ENCODE measurements at regions not wholly inside any gene's neighbourhood (a gene's known extent, or its start where the extent isn't known, plus 50 kb on each side); places are given as distances from the start of the nearest gene placed in this dataset.

- H3K4me3 ChIP-seq (ENCODE audit: low read depth, low read length): no peak overlapping the region
- in situ Hi-C loops (cut with HindIII; ENCODE audit: low sequenced_read_pairs): no loop called here
- no peak for DNase-seq (ENCODE audit: low read depth)
Measured at GRCh38 chr13:111924678-111925075, 142.3 kb upstream of the SOX1 start.

GRCh38 chr13:111925146-111925875, 141.6 kb upstream of the SOX1 start:
- in situ Hi-C loops (cut with HindIII; ENCODE audit: low sequenced_read_pairs): no loop called here
- no peak for TF ChIP-seq CTCF (IDR thresholded peaks at IDR 0.05; ENCODE audit: low read depth, low read length, missing control alignments)
- DNase-seq (ENCODE audit: low read depth): no peak
- no peak overlapping the region for H3K4me3 ChIP-seq (ENCODE audit: low read depth, low read length)

More at GRCh38 chr13:111924678-111925075, 142.3 kb upstream of the SOX1 start:
- no peak for TF ChIP-seq CTCF (IDR thresholded peaks at IDR 0.05; ENCODE audit: low read depth, low read length, missing control alignments)

GRCh38 chr13:111926501-111927180, 140.3 kb upstream of the SOX1 start:
- in situ Hi-C loops (cut with HindIII; ENCODE audit: low sequenced_read_pairs): no loop called here

GRCh38 chr13:111927181-111927540, 139.8 kb upstream of the SOX1 start:
- in situ Hi-C loops (cut with HindIII; ENCODE audit: low sequenced_read_pairs): no loop called here
- no peak for TF ChIP-seq CTCF (IDR thresholded peaks at IDR 0.05; ENCODE audit: low read depth, low read length, missing control alignments)
- no peak overlapping the region for H3K4me3 ChIP-seq (ENCODE audit: low read depth, low read length)
- DNase-seq (ENCODE audit: low read depth): no peak

More at GRCh38 chr13:111926501-111927180, 140.3 kb upstream of the SOX1 start:
- H3K4me3 ChIP-seq (ENCODE audit: low read depth, low read length): no peak overlapping the region
- TF ChIP-seq CTCF (IDR thresholded peaks at IDR 0.05; ENCODE audit: low read depth, low read length, missing control alignments): no peak
- DNase-seq (ENCODE audit: low read depth): no peak

- H3K4me3 ChIP-seq (ENCODE audit: low read depth, low read length): no peak overlapping the region
- no peak for TF ChIP-seq CTCF (IDR thresholded peaks at IDR 0.05; ENCODE audit: low read depth, low read length, missing control alignments)
- no peak for DNase-seq (ENCODE audit: low read depth)
- in situ Hi-C loops (cut with HindIII; ENCODE audit: low sequenced_read_pairs): no loop called here
Measured at GRCh38 chr13:111929036-111929616, 137.8 kb upstream of the SOX1 start.

- in situ Hi-C loops (cut with HindIII; ENCODE audit: low sequenced_read_pairs): no loop called here
- no peak for TF ChIP-seq CTCF (IDR thresholded peaks at IDR 0.05; ENCODE audit: low read depth, low read length, missing control alignments)
Measured at GRCh38 chr13:111936267-111936925, 130.6 kb upstream of the SOX1 start.

More at GRCh38 chr13:111936267-111936925, 130.6 kb upstream of the SOX1 start:
- H3K4me3 ChIP-seq (ENCODE audit: low read depth, low read length): no peak overlapping the region
- DNase-seq (ENCODE audit: low read depth): no peak

All from astrocyte of the cerebellum (primary cell).